Neutrophil (primary cell): ENCODE measurements at regions not wholly inside any gene's neighbourhood (a gene's known extent, or its start where the extent isn't known, plus 50 kb on each side); places are given as distances from the start of the nearest gene placed in this dataset.

Experiments used
- H3K27ac ChIP-seq: fragments of 200-600 bp; sonication (generic); 2 replicates; pipeline ENCODE4 v1.5.1; 2016; ENCODE audit warnings: mild to moderate bottlenecking, moderate library complexity
- H3K27me3 ChIP-seq: fragments of 200-600 bp; sonication (generic); 2 replicates; pipeline ENCODE4 v1.6.0; 2016; ENCODE audit warnings: mild to moderate bottlenecking
- H3K36me3 ChIP-seq: fragments of 200-600 bp; sonication (generic); 2 replicates; pipeline ENCODE4 v1.5.1; 2017
- H3K4me1 ChIP-seq, 2 experiments: fragments of 200-600 bp in 1 of 2; sonication (generic) in 1 of 2; 1 replicate in 1 of 2; 2 replicates in 1 of 2; pipeline versions ENCODE4 v1.5.1 to v1.6.1; 2013 to 2016; ENCODE audit warnings: low read depth in 1 of 2, low read length in 1 of 2, mild to moderate bottlenecking in 1 of 2, moderate library complexity in 1 of 2; ENCODE audit not compliant: control insufficient read depth in 1 of 2, insufficient read depth in 1 of 2
- H3K4me3 ChIP-seq, 2 experiments: fragments of 200-600 bp in 1 of 2; sonication (generic) in 1 of 2; 1 replicate in 1 of 2; 2 replicates in 1 of 2; pipeline ENCODE4 v1.5.1; 2013 to 2016; ENCODE audit warnings: low read depth in 1 of 2, low read length in 1 of 2, mild to moderate bottlenecking in 1 of 2, moderate library complexity in 1 of 2
- H3K9me3 ChIP-seq: fragments of 200-600 bp; sonication (generic); 2 replicates; pipeline ENCODE4 v1.5.1; 2016
- CTCF ChIP-seq: fragments of 200-600 bp; sonication (generic); IDR thresholded peaks from 2 replicates; pipeline ENCODE4 v1.5.1; 2016; ENCODE audit warnings: antibody characterized with exemption

GRCh38 chr1:218588540-218589172, 243.5 kb downstream of the TGFB2 start:
- Histone ChIP-seq H3K27ac (no peak overlapping the region), H3K27me3 (no peaks in the 10 kb centered on the region), H3K4me1 (no peaks in the 10 kb centered on the region), H3K36me3 (no peaks in the 10 kb centered on the region), H3K9me3 (no peaks in the 10 kb centered on the region), H3K4me3 (no peak overlapping the region)
- TF ChIP-seq CTCF = no peak

GRCh38 chr1:218589487-218589886, 244.4 kb downstream of the TGFB2 start:
- TF ChIP-seq CTCF = no peak
- Histone ChIP-seq H3K27ac (no peak overlapping the region), H3K27me3 (no peaks in the 10 kb centered on the region), H3K4me1 (no peaks in the 10 kb centered on the region), H3K36me3 (no peaks in the 10 kb centered on the region), H3K9me3 (no peaks in the 10 kb centered on the region), H3K4me3 (no peak overlapping the region)

GRCh38 chr1:218591966-218592365, 246.8 kb downstream of the TGFB2 start:
- TF ChIP-seq CTCF = no peak
- no peak overlapping the region for H3K27ac ChIP-seq
- no peak overlapping the region for H3K4me3 ChIP-seq
- H3K4me1 ChIP-seq = no peaks in the 10 kb centered on the region
- H3K27me3 ChIP-seq = no peaks in the 10 kb centered on the region
- H3K36me3 ChIP-seq = no peaks in the 10 kb centered on the region
- H3K9me3 ChIP-seq = no peaks in the 10 kb centered on the region

- no peaks in the 10 kb centered on the region for H3K9me3 ChIP-seq
Measured at GRCh38 chr1:218592688-218593087, 247.6 kb downstream of the TGFB2 start.

GRCh38 chr1:218600968-218601367, 255.8 kb downstream of the TGFB2 start:
- no peaks in the 10 kb centered on the region for H3K9me3 ChIP-seq
- H3K36me3 ChIP-seq = no peaks in the 10 kb centered on the region
- no peak overlapping the region for H3K4me3 ChIP-seq
- H3K4me1 ChIP-seq = no peaks in the 10 kb centered on the region
- no peaks in the 10 kb centered on the region for H3K27me3 ChIP-seq
- no peak overlapping the region for H3K27ac ChIP-seq
- TF ChIP-seq CTCF = no peak

More at GRCh38 chr1:218592688-218593087, 247.6 kb downstream of the TGFB2 start:
- H3K27ac ChIP-seq = no peak overlapping the region
- no peaks in the 10 kb centered on the region for H3K27me3 ChIP-seq
- no peak for TF ChIP-seq CTCF
- H3K36me3 ChIP-seq = no peaks in the 10 kb centered on the region
- H3K4me1 ChIP-seq = no peaks in the 10 kb centered on the region
- H3K4me3 ChIP-seq = no peak overlapping the region
